ENCODE measurements at regions not wholly inside any gene's neighbourhood (a gene's known extent, or its start where the extent isn't known, plus 50 kb on each side); places are given as distances from the start of the nearest gene placed in this dataset.

DNA sequence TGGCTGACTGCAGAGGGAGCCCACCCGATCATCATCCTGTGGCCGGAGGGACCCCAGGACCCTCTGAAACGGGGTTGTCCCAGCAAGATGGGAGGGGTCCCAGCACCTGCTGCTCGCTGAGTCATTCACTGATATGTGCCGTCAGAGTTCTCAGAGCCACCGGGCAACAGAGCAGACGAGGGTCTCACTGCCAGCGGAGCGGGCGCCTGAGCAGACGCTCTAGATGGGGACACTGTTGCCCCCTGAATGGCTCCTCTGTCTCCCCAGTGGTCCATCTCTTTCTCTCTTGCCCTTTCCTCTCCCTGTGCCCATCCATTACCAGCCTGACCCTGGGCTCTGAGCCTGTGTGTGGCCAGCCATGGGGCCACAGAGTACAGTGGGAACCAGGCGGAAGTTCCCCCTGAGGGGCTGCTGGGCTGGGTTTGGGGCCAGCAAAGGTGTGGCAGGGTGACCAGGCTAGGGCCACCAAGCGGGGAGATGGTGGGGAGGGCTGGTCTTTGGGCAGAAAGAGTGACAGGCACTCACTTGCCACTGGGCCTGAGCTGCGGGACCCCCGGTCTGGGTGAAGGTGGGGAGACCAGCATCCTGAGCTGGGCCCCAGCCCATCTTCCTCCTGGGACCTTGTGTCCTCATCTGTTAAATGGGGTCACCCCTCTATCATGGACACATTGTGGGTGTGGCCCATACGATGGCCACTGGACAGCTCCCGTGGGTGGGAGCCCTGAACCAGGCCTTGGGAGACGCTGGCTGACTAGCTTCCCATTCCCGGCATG, 90.9 kb downstream of the HMX1 start (continued):
- TF ChIP-seq, protein P1, sequence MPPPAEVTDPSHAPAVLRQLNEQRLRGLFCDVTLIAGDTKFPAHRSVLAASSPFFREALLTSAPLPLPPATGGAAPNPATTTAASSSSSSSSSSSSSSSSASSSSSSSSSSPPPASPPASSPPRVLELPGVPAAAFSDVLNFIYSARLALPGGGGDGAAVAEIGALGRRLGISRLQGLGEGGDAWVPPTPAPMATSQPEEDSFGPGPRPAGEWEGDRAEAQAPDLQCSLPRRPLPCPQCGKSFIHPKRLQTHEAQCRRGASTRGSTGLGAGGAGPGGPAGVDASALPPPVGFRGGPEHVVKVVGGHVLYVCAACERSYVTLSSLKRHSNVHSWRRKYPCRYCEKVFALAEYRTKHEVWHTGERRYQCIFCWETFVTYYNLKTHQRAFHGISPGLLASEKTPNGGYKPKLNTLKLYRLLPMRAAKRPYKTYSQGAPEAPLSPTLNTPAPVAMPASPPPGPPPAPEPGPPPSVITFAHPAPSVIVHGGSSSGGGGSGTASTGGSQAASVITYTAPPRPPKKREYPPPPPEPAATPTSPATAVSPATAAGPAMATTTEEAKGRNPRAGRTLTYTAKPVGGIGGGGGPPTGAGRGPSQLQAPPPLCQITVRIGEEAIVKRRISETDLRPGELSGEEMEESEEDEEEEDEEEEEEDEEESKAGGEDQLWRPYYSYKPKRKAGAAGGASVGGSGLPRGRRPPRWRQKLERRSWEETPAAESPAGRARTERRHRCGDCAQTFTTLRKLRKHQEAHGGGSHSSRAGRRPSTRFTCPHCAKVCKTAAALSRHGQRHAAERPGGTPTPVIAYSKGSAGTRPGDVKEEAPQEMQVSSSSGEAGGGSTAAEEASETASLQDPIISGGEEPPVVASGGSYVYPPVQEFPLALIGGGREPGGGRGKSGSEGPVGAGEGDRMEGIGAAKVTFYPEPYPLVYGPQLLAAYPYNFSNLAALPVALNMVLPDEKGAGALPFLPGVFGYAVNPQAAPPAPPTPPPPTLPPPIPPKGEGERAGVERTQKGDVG (CRISPR knock-in tag; IDR thresholded peaks at IDR 0.05) = no peak

DNA sequence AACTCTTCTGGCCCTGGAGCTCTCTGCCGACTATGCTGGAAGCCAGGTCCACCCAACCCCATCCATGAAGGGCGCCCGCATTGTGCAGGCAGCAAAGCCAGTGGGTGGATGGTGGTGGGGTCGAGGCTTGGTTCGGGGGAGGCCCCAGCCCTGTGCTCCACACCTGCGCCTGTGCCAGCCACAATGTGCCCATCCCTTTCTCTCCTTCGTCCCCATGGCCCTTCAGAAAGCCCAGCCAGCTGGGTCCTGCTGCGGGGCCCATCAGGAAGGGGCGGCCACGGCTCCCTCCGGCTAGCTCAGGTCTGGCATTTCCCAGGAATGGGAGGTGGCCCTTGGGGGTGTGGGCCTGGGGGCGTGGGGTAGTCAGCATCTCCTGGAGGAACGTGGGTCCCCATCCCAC, 91.6 kb downstream of the HMX1 start:
- no peak for DNase-seq (ENCODE audit: low read depth, low spot score)
- ChIA-PET RAD21 (ENCODE audit: unreplicated experiment) (no interaction called here), CTCF (no interaction called here), POLR2A (no interaction called here), SMC1A (ENCODE audit: uncharacterized antibody, unreplicated experiment) (no interaction called here)
- H3K4me1 ChIP-seq (ENCODE audit: control insufficient read depth, insufficient read depth, low read length) = no peaks in the 10 kb centered on the region
- no peak for ATAC-seq
- intact Hi-C loops (cut with micrococcal nuclease; ENCODE audit: unreplicated experiment) = no loop called here
- H3K27me3 ChIP-seq (replicated peaks in 1 of 2; ENCODE audit: control insufficient read depth in 2 of 2, insufficient read depth in 2 of 2, low read length in 1 of 2) = no peaks in the 10 kb centered on the region
- H2AFZ ChIP-seq (ENCODE audit: control insufficient read depth, low read depth, low read length) = no peak overlapping the region
- TF ChIP-seq, protein P2, sequence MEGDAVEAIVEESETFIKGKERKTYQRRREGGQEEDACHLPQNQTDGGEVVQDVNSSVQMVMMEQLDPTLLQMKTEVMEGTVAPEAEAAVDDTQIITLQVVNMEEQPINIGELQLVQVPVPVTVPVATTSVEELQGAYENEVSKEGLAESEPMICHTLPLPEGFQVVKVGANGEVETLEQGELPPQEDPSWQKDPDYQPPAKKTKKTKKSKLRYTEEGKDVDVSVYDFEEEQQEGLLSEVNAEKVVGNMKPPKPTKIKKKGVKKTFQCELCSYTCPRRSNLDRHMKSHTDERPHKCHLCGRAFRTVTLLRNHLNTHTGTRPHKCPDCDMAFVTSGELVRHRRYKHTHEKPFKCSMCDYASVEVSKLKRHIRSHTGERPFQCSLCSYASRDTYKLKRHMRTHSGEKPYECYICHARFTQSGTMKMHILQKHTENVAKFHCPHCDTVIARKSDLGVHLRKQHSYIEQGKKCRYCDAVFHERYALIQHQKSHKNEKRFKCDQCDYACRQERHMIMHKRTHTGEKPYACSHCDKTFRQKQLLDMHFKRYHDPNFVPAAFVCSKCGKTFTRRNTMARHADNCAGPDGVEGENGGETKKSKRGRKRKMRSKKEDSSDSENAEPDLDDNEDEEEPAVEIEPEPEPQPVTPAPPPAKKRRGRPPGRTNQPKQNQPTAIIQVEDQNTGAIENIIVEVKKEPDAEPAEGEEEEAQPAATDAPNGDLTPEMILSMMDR (IDR thresholded peaks at IDR 0.05 in 2 of 3, conservative IDR thresholded peaks at IDR 0.05 in 1 of 3; ENCODE audit: control insufficient read depth in 2 of 3, extremely low read depth in 1 of 3, insufficient read depth in 1 of 3, low read depth in 3 of 3, low read length in 3 of 3) = no peak
- TF ChIP-seq TCF7 (IDR thresholded peaks at IDR 0.05; ENCODE audit: borderline replicate concordance) = no peak
- no peak for TF ChIP-seq PAX8 (IDR thresholded peaks at IDR 0.05)
- TF ChIP-seq GABPA (IDR thresholded peaks at IDR 0.05; ENCODE audit: low read depth) = no peak
- TF ChIP-seq SP1 (IDR thresholded peaks at IDR 0.05; ENCODE audit: low read depth, low read length) = no peak
- TF ChIP-seq RBBP5 (conservative IDR thresholded peaks at IDR 0.05) = no peak
- H4K20me1 ChIP-seq (ENCODE audit: control insufficient read depth, insufficient read depth) = no peaks in the 10 kb centered on the region
- H3K4me2 ChIP-seq (ENCODE audit: control insufficient read depth, insufficient read depth) = no peak overlapping the region
- no TSS peak for BruUV-seq (replicated peaks)
- in situ Hi-C loops (cut with MboI) = no loop called here
- no peak overlapping the region for H3K9ac ChIP-seq (ENCODE audit: control insufficient read depth, insufficient read depth, low read length)
- H3K4me3 ChIP-seq = no peak overlapping the region
- no peak for FAIRE-seq
- no peaks in the 10 kb centered on the region for H3K36me3 ChIP-seq (ENCODE audit: control insufficient read depth in 2 of 2, insufficient read depth in 2 of 2, low read length in 1 of 2)
- no peak overlapping the region for H3K27ac ChIP-seq (ENCODE audit: control insufficient read depth, insufficient read depth)
- H3K9me3 ChIP-seq (replicated peaks; ENCODE audit: control insufficient read depth, insufficient read depth, low read length) = no peaks in the 10 kb centered on the region; the same call in 2 of the 3 replicates
- 26% methylated on average over 13 of the region's 13 CpGs for WGBS (ENCODE audit: insufficient coverage, insufficient replicate concordance, low lambda C conversion rate, missing lambda C conversion rate)
- no peaks in the 10 kb centered on the region for H3K79me2 ChIP-seq (ENCODE audit: control insufficient read depth, insufficient read depth, low read length)
